Small intestine (tissue), 7 donors: ENCODE measurements at regions not wholly inside any gene's neighbourhood (a gene's known extent, or its start where the extent isn't known, plus 50 kb on each side); places are given as distances from the start of the nearest gene placed in this dataset.

ENCODE experiments used
- DNase-seq, 2 donors: peaks; one replicate each; pipeline versions ENCODE4 v3.0.0 to v3.0.0-alpha.2; 2013
- FAIRE-seq: peaks from 2 replicates; lab custom pipeline; 2012; peaks lifted over from hg19 to GRCh38; lab: Jason Lieb, UNC
- H3K27ac ChIP-seq, 3 donors: one replicate each; pipeline ENCODE4 v1.5.1; 2013; ENCODE audit warnings: low read length in 2 of 3, mild to moderate bottlenecking in 2 of 3, control low read depth in 1 of 3, inconsistent platforms in 1 of 3, low read depth in 1 of 3, moderate library complexity in 1 of 3
- H3K27me3 ChIP-seq, 3 donors: one replicate each; pipeline ENCODE4 v1.6.1; 2013; ENCODE audit warnings: low read length in 3 of 3, inconsistent platforms in 1 of 3; ENCODE audit not compliant: control insufficient read depth in 3 of 3, insufficient read depth in 3 of 3
- H3K36me3 ChIP-seq, 3 donors: one replicate each; pipeline ENCODE4 v1.6.1; 2013; ENCODE audit warnings: low read length in 3 of 3, inconsistent platforms in 1 of 3, low read depth in 1 of 3, mild to moderate bottlenecking in 1 of 3, moderate library complexity in 1 of 3; ENCODE audit not compliant: control insufficient read depth in 3 of 3, insufficient read depth in 2 of 3
- H3K4me1 ChIP-seq, 3 donors: one replicate each; pipeline ENCODE4 v1.6.1; 2013; ENCODE audit warnings: low read length in 2 of 3, inconsistent platforms in 1 of 3, low read depth in 1 of 3, mild to moderate bottlenecking in 1 of 3, moderate library complexity in 1 of 3; ENCODE audit not compliant: control insufficient read depth in 3 of 3, insufficient read depth in 2 of 3
- H3K4me3 ChIP-seq, 3 donors: one replicate each; pipeline ENCODE4 v1.5.1; 2013; ENCODE audit warnings: low read length in 3 of 3, control low read depth in 1 of 3, inconsistent platforms in 1 of 3, low read depth in 1 of 3, mild to moderate bottlenecking in 1 of 3, moderate library complexity in 1 of 3
- H3K9me3 ChIP-seq, 2 donors: one replicate each; pipeline ENCODE4 v1.6.1; 2013; ENCODE audit warnings: low read depth in 1 of 2, low read length in 1 of 2; ENCODE audit not compliant: control insufficient read depth in 2 of 2, insufficient read depth in 1 of 2
- WGBS, 3 donors: extraction: QIAGEN DNeasy Blood & Tissue Kit; methylation state at CpG; one replicate each; pipeline ENCODE4 v1.1.7; 2013; 5-methylcytosine and 5-hydroxymethylcytosine counted together
- donor health status: healthy with polysubstance abuse.
- donor health status: control.
- donor health status: control.
- donor health status: Bipolar disorder and iron deficiency.
- donor health status: healthy.

DNA sequence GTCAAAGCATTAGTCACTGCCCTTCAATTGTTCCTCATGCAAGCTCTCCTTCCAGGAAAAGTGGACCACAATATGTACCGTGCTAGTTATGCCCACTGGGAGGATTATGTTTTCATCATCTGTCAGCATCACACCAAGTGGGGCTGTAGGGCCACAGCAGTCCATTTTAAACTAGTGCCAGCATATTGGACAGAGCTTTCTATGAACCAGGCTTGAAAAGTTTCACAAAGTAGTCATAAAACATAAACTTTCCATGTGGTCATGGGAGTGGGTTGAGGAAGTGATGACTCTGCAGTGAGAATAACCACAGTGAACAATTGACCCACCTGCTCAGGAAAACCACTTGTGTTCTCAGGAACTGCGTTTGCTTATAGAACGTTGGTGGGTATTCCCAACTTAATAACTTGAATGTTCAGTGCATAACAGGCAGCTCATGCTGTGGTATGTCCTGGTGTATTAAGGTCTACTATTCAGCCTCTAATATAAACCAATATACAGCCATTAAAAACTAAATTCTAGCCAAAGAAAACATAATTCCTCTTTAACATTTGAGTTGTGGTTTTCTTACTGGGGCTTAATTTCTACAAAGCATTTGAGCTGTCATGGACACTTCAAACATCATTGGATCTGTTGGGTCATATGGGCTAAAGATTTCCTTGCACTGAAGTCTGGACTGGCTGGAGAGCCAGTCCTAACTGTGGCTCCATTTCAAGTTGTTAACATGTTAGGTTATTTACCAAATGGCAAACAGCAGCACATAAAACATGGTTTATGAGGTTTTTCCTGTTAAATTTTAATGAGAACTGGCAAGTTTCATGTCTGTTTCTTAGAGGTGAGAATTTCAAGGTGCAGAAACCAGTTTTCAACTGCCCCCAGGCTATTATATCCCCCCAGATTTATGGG is 274.1 kb downstream of the OTOL1 start:
- DNase-seq (no peak), FAIRE-seq (no peak)
- 54 to 78% (median 63%) methylated on average over 3 of the region's 3 CpGs for WGBS, 3 donors

DNA sequence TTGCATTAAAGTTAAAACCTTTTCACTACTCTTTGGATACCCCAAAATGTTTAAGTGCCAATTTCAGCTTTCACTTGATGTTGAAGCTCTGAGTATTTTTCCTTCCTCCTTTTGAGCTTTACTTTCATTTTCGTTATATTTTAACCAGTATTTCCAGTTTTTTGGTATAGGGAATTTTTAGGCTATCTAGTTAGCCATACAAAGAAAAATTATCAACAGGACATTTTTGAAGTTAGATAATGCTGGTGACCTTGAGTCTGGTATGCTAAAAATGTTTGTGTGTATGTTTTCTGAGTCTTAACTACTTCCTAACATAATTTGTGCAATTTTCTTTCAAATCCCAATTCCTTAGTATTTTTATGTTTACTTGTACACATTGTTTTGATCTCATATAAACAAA is 284.8 kb downstream of the OTOL1 start:
- DNase-seq (no peak), FAIRE-seq (no peak)
- Histone ChIP-seq H3K27me3 (no peaks in the 10 kb centered on the region), H3K4me1 (no peaks in the 10 kb centered on the region), H3K9me3 (no peaks in the 10 kb centered on the region), H3K27ac (no peak overlapping the region), H3K36me3 (no peaks in the 10 kb centered on the region), H3K4me3 (no peak overlapping the region)
- 4 to 22% (median 11%) methylated on average over 1 of the region's 1 CpG for WGBS, 3 donors

More for the DNA sequence above, 274.1 kb downstream of the OTOL1 start:
- Histone ChIP-seq H3K36me3 (no peaks in the 10 kb centered on the region), H3K9me3 (no peaks in the 10 kb centered on the region), H3K27ac (no peak overlapping the region), H3K4me3 (no peak overlapping the region), H3K4me1 (no peaks in the 10 kb centered on the region), H3K27me3 (no peaks in the 10 kb centered on the region)

DNA sequence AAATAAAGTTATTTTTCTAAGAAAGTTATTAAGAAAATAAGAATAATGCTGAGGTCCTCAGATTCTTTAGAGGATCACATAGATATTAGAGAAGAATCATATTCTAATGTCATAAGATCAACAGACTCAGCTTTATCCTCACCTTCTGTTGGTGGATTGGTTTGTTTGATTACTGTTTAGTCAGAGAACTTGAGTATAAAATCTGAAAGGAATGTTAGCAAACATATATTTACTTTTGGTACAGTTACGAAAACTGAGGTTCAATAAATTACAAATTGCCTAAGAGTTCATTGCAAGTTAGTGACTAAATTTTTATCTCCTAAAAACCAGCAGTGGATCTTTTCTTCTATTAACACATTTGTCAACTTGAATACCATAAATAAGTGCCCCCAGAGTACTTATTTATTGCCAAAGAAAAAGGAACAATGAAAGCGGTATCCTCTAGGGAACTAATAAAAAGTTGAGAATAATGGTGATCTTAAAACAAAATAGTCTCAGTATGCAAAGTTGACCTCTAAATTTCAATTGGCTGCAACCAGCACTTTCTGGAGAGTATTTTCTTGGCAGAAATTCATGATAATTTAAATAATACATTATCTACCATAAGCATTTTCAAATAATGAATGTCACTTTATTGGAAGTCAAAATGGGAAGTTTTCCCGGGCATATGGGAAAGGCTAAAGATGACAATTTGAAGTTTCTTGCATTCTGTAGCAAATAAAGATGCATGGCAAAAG is 296.8 kb downstream of the OTOL1 start:
- WGBS, 3 donors: 76 to 84% (median 78%) methylated on average over 3 of the region's 3 CpGs
- no peaks in the 10 kb centered on the region for H3K9me3 ChIP-seq
- no peak overlapping the region for H3K27ac ChIP-seq
- H3K4me3 ChIP-seq: no peak overlapping the region
- no peaks in the 10 kb centered on the region for H3K4me1 ChIP-seq
- FAIRE-seq (no peak), DNase-seq (no peak)
- no peaks in the 10 kb centered on the region for H3K36me3 ChIP-seq
- H3K27me3 ChIP-seq: no peaks in the 10 kb centered on the region

DNA sequence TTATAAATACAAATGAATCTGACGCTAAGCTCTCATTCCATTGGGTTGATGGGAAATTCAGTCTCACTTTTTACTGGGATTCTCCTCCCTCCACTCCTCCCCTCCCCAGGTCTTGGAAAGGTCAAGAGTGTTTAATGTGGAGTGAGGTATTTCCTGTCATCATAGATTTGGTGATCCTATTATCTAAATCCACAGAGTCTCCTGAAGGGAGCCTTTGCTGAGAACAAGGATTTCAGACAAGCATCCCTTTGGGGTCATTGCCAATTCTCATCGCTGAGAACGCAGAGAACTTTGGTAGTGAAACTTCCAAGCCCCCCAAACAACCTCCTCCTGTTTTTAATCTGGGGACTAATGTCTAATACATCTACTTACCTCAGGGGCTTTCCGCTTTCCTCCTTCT is 297.9 kb downstream of the OTOL1 start:
- Histone ChIP-seq H3K27me3 (no peaks in the 10 kb centered on the region), H3K4me3 (no peak overlapping the region), H3K4me1 (no peaks in the 10 kb centered on the region), H3K36me3 (no peaks in the 10 kb centered on the region), H3K9me3 (no peaks in the 10 kb centered on the region), H3K27ac (no peak overlapping the region)
- DNase-seq (no peak), FAIRE-seq (no peak)
- WGBS, 3 donors: 83 to 94% (median 91%) methylated on average over 4 of the region's 4 CpGs

DNA sequence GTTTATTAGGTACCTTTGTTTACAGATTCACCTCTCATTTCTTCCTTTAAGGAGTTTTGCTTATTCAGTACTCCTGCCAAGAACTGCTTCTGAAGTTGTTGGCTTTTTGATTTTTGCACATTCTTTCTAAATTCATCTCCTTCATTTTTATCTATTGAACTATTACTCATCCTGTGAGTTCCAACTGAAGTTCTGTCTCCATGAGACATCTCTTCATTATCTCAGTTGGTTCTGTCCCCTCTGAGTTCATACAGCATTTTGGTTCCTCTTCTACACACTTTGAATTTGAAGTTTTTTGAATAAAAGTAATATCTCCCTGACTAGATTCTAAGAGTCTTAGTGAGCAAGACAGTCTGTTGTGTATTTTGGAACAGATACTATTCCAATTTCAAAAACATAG is 299.7 kb downstream of the OTOL1 start:
- Histone ChIP-seq H3K36me3 (no peaks in the 10 kb centered on the region), H3K27me3 (no peaks in the 10 kb centered on the region), H3K9me3 (no peaks in the 10 kb centered on the region), H3K27ac (no peak overlapping the region), H3K4me3 (no peak overlapping the region), H3K4me1 (no peaks in the 10 kb centered on the region)
- DNase-seq (no peak), FAIRE-seq (no peak)

DNA sequence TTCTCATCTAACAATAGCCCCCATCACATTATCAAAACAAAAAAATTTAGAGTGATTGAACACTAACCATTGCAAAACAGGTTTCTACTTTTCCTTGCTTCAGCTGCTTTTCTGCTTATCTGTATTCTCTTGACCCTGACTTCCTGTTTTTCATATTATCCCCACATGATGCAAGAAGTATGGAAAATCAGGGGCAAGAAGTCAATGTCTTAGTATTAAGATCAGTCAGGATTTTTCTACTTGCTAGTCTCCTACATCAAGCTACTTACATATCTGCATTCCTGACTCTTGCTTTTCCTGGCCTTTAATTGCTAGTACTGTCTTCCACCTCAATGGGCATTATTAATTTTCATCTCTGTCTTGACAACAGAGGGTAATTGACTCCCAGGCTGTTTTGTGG is 300.2 kb downstream of the OTOL1 start:
- DNase-seq (no peak), FAIRE-seq (no peak)
- Histone ChIP-seq H3K9me3 (no peaks in the 10 kb centered on the region), H3K4me3 (no peak overlapping the region), H3K27me3 (no peaks in the 10 kb centered on the region), H3K36me3 (no peaks in the 10 kb centered on the region), H3K4me1 (no peaks in the 10 kb centered on the region), H3K27ac (no peak overlapping the region)

DNA sequence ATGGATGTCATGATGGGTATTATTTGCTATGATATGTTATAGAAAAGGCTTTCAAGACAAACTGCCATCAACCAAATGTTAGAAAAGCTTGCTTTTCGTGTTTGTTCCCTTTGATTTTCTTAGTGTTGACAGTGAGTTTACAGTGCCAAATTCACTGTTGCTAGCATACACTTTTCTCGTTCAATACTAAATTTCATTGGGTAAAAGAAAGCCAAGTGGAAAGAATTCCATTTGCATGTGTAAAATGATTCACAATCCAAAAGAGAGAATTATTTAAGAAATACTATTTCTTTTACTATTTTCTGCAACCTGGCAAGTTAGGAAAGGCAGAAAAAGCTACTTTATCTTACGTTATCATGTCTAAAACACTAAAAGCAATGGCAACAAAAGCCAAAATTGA is 301.4 kb downstream of the OTOL1 start:
- no peaks in the 10 kb centered on the region for H3K36me3 ChIP-seq
- H3K9me3 ChIP-seq: no peaks in the 10 kb centered on the region
- 68 to 81% (median 74%) methylated on average over 3 of the region's 3 CpGs for WGBS, 3 donors
- no peak for DNase-seq
- H3K4me3 ChIP-seq: no peak overlapping the region
- no peak for FAIRE-seq
- no peaks in the 10 kb centered on the region for H3K27me3 ChIP-seq
- H3K27ac ChIP-seq: no peak overlapping the region
- H3K4me1 ChIP-seq: no peaks in the 10 kb centered on the region

DNA sequence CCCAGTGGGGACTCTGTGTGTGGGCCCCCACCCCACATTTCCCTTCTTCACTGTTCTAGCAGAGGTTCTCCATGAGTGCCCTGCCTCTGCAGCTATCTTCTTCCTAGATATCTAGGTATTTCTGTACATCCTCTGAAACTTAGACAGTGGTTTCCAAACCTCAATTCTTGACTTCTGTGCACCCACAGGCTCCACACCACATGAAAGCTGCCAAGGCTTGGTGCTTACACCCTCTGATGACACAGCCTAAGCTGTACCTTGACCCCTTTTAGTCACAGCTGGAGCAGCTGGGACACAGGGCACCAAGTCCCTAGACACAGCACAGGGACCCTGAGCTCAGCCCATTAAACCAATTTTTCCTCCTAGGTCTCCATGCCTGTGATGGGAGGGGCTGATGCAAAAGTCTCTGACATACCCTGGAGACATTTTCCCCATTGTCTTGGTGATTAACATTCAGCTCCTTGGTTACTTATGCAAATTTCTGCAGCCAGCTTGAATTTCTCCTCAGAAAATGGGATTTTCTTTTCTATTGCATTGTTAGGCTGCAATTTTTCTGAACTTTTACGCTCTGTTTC is 304.5 kb downstream of the OTOL1 start:
- Histone ChIP-seq H3K4me1 (no peaks in the 10 kb centered on the region), H3K4me3 (no peak overlapping the region), H3K27ac (no peak overlapping the region), H3K9me3 (no peaks in the 10 kb centered on the region), H3K36me3 (no peaks in the 10 kb centered on the region), H3K27me3 (no peaks in the 10 kb centered on the region)
- FAIRE-seq (no peak), DNase-seq (no peak)
- 6 to 46% (median 41%) methylated on average over 1 of the region's 1 CpG for WGBS, 3 donors
